ENCODE measurements at regions not wholly inside any gene's neighbourhood (a gene's known extent, or its start where the extent isn't known, plus 50 kb on each side); places are given as distances from the start of the nearest gene placed in this dataset.

- H3K79me2 ChIP-seq (ENCODE audit: control insufficient read depth, insufficient read depth, low read length), result no peaks in the 10 kb centered on the region
- no peak overlapping the region for H3K4me3 Mint-ChIP-seq
- no CpG with 5 or more reads among the region's 1 CpG for WGBS (ENCODE audit: insufficient coverage)
- H3K27ac ChIP-seq (ENCODE audit: low read length in 2 of 2), result no peak overlapping the region
- H3K9me3 Mint-ChIP-seq (ENCODE audit: insufficient read depth), result peaks cover 3% of the 10 kb centered on the region
- ATAC-seq (ENCODE audit: low read depth) (no peak), DNase-seq (no peak)
- TF ChIP-seq EZH2 (IDR thresholded peaks at IDR 0.05; ENCODE audit: borderline replicate concordance, insufficient read depth, low read depth, low read length, poor library complexity, severe bottlenecking) (no peak), CTCF (IDR thresholded peaks at IDR 0.05) (no peak)
- H3K4me1 ChIP-seq (ENCODE audit: control insufficient read depth in 2 of 2, insufficient read depth in 2 of 2, low read length in 2 of 2), result no peaks in the 10 kb centered on the region
- H3K27ac Mint-ChIP-seq, result no peak overlapping the region
- H4K20me1 ChIP-seq (ENCODE audit: control insufficient read depth, insufficient read depth, low read length, poor library complexity, severe bottlenecking), result no peaks in the 10 kb centered on the region
- CTCF ChIA-PET, result no interaction called here
- H3K4me3 ChIP-seq (ENCODE audit: control extremely low read depth in 1 of 5, extremely low read depth in 1 of 5, insufficient read depth in 1 of 5, low read depth in 2 of 5, low read length in 4 of 5), result no peak overlapping the region
- no peak overlapping the region for H3K9ac ChIP-seq (ENCODE audit: low read length)
- POLR2A ChIA-PET, result no interaction called here
- no peak overlapping the region for H2AFZ ChIP-seq (ENCODE audit: insufficient read depth, low read depth, low read length, poor library complexity, severe bottlenecking)
- H3K9me3 ChIP-seq (ENCODE audit: control extremely low read depth in 1 of 3, control insufficient read depth in 2 of 3, insufficient read depth in 1 of 3, low read length in 2 of 3), result peaks cover 0 to 3% (median 1%) of the 10 kb centered on the region in 3 donors
- intact Hi-C loops (cut with micrococcal nuclease), result no loop called here
- no peaks in the 10 kb centered on the region for H3K27me3 Mint-ChIP-seq
- no peaks in the 10 kb centered on the region for H3K4me1 Mint-ChIP-seq
- no peaks in the 10 kb centered on the region for H3K36me3 ChIP-seq (replicated peaks in 1 of 2; ENCODE audit: control extremely low read depth in 1 of 2, control insufficient read depth in 1 of 2, extremely low read depth in 1 of 2, insufficient read depth in 2 of 2, low read length in 1 of 2)
- no peaks in the 10 kb centered on the region for H3K27me3 ChIP-seq (replicated peaks in 1 of 4; ENCODE audit: control extremely low read depth in 1 of 4, control insufficient read depth in 3 of 4, insufficient read depth in 4 of 4, low read length in 3 of 4)
- H3K4me2 ChIP-seq (replicated peaks; ENCODE audit: low read depth, low read length, poor library complexity, severe bottlenecking), result no peak overlapping the region
Measured at GRCh38 chr3:95218484-95218883, 1155.6 kb downstream of the NSUN3 start.

- Histone ChIP-seq H3K27ac (ENCODE audit: low read length in 2 of 2) (no peak overlapping the region), H3K36me3 (replicated peaks in 1 of 2; ENCODE audit: control extremely low read depth in 1 of 2, control insufficient read depth in 1 of 2, extremely low read depth in 1 of 2, insufficient read depth in 2 of 2, low read length in 1 of 2) (no peaks in the 10 kb centered on the region), H4K20me1 (ENCODE audit: control insufficient read depth, insufficient read depth, low read length, poor library complexity, severe bottlenecking) (no peaks in the 10 kb centered on the region), H3K4me3 (ENCODE audit: control extremely low read depth in 1 of 5, extremely low read depth in 1 of 5, insufficient read depth in 1 of 5, low read depth in 2 of 5, low read length in 4 of 5) (no peak overlapping the region), H2AFZ (ENCODE audit: insufficient read depth, low read depth, low read length, poor library complexity, severe bottlenecking) (no peak overlapping the region), H3K4me2 (replicated peaks; ENCODE audit: low read depth, low read length, poor library complexity, severe bottlenecking) (no peak overlapping the region), H3K27me3 (replicated peaks in 1 of 4; ENCODE audit: control extremely low read depth in 1 of 4, control insufficient read depth in 3 of 4, insufficient read depth in 4 of 4, low read length in 3 of 4) (no peaks in the 10 kb centered on the region), H3K79me2 (ENCODE audit: control insufficient read depth, insufficient read depth, low read length) (no peaks in the 10 kb centered on the region), H3K4me1 (ENCODE audit: control insufficient read depth in 2 of 2, insufficient read depth in 2 of 2, low read length in 2 of 2) (no peaks in the 10 kb centered on the region), H3K9ac (ENCODE audit: low read length) (no peak overlapping the region), H3K9me3 (ENCODE audit: control extremely low read depth in 1 of 3, control insufficient read depth in 2 of 3, insufficient read depth in 1 of 3, low read length in 2 of 3) (no peaks in the 10 kb centered on the region)
- H3K27me3 Mint-ChIP-seq, result no peaks in the 10 kb centered on the region
- ATAC-seq (ENCODE audit: low read depth) (no peak), DNase-seq (no peak)
- H3K9me3 Mint-ChIP-seq (ENCODE audit: insufficient read depth), result peaks cover 14% of the 10 kb centered on the region
- H3K4me3 Mint-ChIP-seq, result no peak overlapping the region
- ChIA-PET CTCF (no interaction called here), POLR2A (no interaction called here)
- no peaks in the 10 kb centered on the region for H3K4me1 Mint-ChIP-seq
- TF ChIP-seq CTCF (IDR thresholded peaks at IDR 0.05) (no peak), EZH2 (IDR thresholded peaks at IDR 0.05; ENCODE audit: borderline replicate concordance, insufficient read depth, low read depth, low read length, poor library complexity, severe bottlenecking) (no peak)
- WGBS (ENCODE audit: insufficient coverage), result no CpG with 5 or more reads among the region's 5 CpGs
- intact Hi-C loops (cut with micrococcal nuclease), result no loop called here
- no peak overlapping the region for H3K27ac Mint-ChIP-seq
Measured at GRCh38 chr3:95226437-95226836, 1163.6 kb downstream of the NSUN3 start.

Data from B cell (primary cell).